Heart left ventricle (tissue), 16 donors: ENCODE measurements at regions not wholly inside any gene's neighbourhood (a gene's known extent, or its start where the extent isn't known, plus 50 kb on each side); places are given as distances from the start of the nearest gene placed in this dataset.

Source experiments
- ATAC-seq, 4 donors: fragments of 200-7000 bp; cut with Tn5 transposase; one replicate each; pipeline ENCODE4 v1.9.1; 2020 to 2022; ENCODE audit warnings: moderate library complexity in 4 of 4, mild to moderate bottlenecking in 3 of 4, moderate number of reproducible peaks in 1 of 4
- DNase-seq, 5 donors: peaks; one replicate each; pipeline ENCODE4 v3.0.0-alpha.2; 2020
- H3K27ac ChIP-seq, 12 donors: fragments of 200-600 bp; sonication (generic) in 4 of 12; one replicate each; pipeline versions ENCODE4 v1.5.0 to v1.8.0; 2016 to 2022; ENCODE audit warnings: mild to moderate bottlenecking in 2 of 12
- H3K27me3 ChIP-seq, 9 donors: fragments of 200-600 bp; sonication (generic) in 2 of 9; one replicate each; pipeline versions ENCODE4 v1.5.1 to v1.8.0; 2016 to 2022; ENCODE audit warnings: mild to moderate bottlenecking in 3 of 9
- H3K36me3 ChIP-seq, 9 donors: fragments of 200-600 bp; sonication (generic) in 2 of 9; one replicate each; pipeline versions ENCODE4 v1.5.0 to v1.8.0; 2018 to 2022; ENCODE audit warnings: mild to moderate bottlenecking in 2 of 9
- H3K4me1 ChIP-seq, 12 donors: fragments of 200-600 bp; sonication (generic) in 4 of 12; one replicate each; pipeline versions ENCODE4 v1.5.0 to v1.8.0; 2016 to 2022; ENCODE audit warnings: mild to moderate bottlenecking in 3 of 12
- H3K4me3 ChIP-seq, 12 donors: fragments of 200-600 bp; sonication (generic) in 4 of 12; one replicate each; pipeline versions ENCODE4 v1.5.0 to v1.8.0; 2017 to 2022; ENCODE audit warnings: mild to moderate bottlenecking in 9 of 12, moderate library complexity in 4 of 12
- H3K9me3 ChIP-seq, 12 donors: fragments of 200-600 bp; sonication (generic) in 4 of 12; one replicate each; pipeline versions ENCODE4 v1.5.0 to v1.8.0; 2016 to 2022; ENCODE audit warnings: mild to moderate bottlenecking in 1 of 12
- POLR2A ChIP-seq, 2 donors: fragments of 450-650 bp; IDR thresholded peaks; one replicate each; pipeline ENCODE4 v1.6.1; 2017; ENCODE audit warnings: antibody characterized with exemption in 2 of 2, mild to moderate bottlenecking in 2 of 2, moderate library complexity in 2 of 2
- WGBS, 4 donors: extraction: QIAGEN DNeasy Blood & Tissue Kit in 2 of 4; methylation state at CpG; one replicate each; pipeline versions ENCODE4 v1.1.5 to v1.1.7; 2013 to 2018; 5-methylcytosine and 5-hydroxymethylcytosine counted together
- intact Hi-C, 10 donors: fragments of 100-400 bp; cut with DNase I; formaldehyde crosslinking; loops; one replicate each; pipeline versions ENCODE4 v1.11.1 to v1.14.2; 2022
- TF ChIP-seq, protein P1 (sequence below), 12 donors: fragments of 200-600 bp; sonication (generic) in 4 of 12; IDR thresholded peaks; one replicate each; pipeline versions ENCODE4 v1.5.0 to v1.8.0; 2018 to 2022; ENCODE audit warnings: antibody characterized with exemption in 12 of 12, mild to moderate bottlenecking in 5 of 12
- donor health status: ischemic (EF 13 %, LVEDD 7.1; RV severe dilation, severe dysfunction).
- donor health status: healthy with polysubstance abuse.
- donor health status: DM: no; HTN: yes; CAD: no.
- donor health status: DM: no; HTN: no; CAD: no.
- donor health status: ischemic (EF 25% LVEDD 6.9; RV normal size, moderate dysfunction).
- donor health status: ischemic (EF 25% LVEDD 5.7; RV mildly dilated, moderate dysfunction).
- donor health status: healthy.
- donor health status: DM: yes; HTN: yes; CAD: no.
- donor health status: ischemic (EF 35%, LVEDD 5.7; RV mildly dilated, moderate dysfunction).
- donor health status: nonischemic (EF 11% LVEDD 7.7; RV severe dilation, severe dysfunction).
- donor health status: DM: yes; HTN: yes; CAD: no.
- donor health status: PGD.
- donor health status: ischemic (EF 29% LVEDD 5.4; RV normal size, mild dysfunction).
- donor health status: nonischemic (EF 23%, LVEDD 6.1; RV moderate dilation, normal function).

DNA sequence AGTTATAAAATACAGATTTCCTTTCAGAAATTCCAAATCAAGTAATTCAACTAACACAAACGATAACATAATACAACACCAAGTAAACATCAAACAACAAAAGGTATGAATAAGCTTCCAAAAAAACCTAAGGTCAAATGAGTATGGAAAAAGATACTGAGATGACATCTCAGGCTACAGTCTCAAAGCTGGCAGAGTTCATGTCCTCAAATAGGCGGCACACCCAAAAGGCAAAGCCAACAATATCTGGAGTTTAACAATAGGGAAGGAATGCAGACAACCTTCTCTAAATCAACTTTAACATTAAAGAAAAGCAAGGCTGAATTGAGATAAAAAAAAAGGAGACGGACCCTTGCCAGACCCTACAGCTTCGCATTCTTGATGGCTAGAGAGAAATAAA lies 346.6 kb downstream of the RSL24D1 start:
- intact Hi-C loops, result no loop called here
- Histone ChIP-seq H3K27ac (no peak overlapping the region), H3K4me1 (no peaks in the 10 kb centered on the region), H3K9me3 (peaks cover 0 to 7% (median 0%) of the 10 kb centered on the region in 12 donors), H3K36me3 (no peaks in the 10 kb centered on the region), H3K27me3 (no peaks in the 10 kb centered on the region), H3K4me3 (no peak overlapping the region)
- ATAC-seq, result no peak
- DNase-seq, result no peak
- WGBS, 4 donors, result 51 to 81% (median 64%) methylated on average over 4 of the region's 4 CpGs
- TF ChIP-seq, protein P1, sequence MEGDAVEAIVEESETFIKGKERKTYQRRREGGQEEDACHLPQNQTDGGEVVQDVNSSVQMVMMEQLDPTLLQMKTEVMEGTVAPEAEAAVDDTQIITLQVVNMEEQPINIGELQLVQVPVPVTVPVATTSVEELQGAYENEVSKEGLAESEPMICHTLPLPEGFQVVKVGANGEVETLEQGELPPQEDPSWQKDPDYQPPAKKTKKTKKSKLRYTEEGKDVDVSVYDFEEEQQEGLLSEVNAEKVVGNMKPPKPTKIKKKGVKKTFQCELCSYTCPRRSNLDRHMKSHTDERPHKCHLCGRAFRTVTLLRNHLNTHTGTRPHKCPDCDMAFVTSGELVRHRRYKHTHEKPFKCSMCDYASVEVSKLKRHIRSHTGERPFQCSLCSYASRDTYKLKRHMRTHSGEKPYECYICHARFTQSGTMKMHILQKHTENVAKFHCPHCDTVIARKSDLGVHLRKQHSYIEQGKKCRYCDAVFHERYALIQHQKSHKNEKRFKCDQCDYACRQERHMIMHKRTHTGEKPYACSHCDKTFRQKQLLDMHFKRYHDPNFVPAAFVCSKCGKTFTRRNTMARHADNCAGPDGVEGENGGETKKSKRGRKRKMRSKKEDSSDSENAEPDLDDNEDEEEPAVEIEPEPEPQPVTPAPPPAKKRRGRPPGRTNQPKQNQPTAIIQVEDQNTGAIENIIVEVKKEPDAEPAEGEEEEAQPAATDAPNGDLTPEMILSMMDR (IDR thresholded peaks at IDR 0.05), result no peak
- TF ChIP-seq POLR2A (IDR thresholded peaks at IDR 0.05), result no peak

DNA sequence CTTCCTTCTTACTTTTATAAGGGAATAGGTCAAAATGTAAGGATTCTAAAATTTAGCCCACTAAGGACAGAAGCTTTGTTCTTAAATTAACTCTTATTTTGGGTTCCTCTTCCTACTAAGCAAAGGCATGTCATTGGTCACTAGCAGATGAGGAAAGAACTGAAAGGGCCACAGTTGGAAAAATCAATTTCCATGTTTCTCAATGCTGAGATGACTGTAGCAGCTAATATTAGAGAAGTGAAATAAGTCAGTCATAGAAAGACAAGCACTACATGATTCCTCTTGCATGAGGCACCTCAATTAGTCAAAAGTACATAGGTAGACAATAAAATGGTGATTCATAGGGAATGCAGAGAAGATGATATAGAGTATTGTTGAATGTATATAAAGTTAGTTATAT lies 353.7 kb downstream of the RSL24D1 start:
- intact Hi-C loops, result no loop called here
- H3K27ac ChIP-seq, result no peak overlapping the region
- no peaks in the 10 kb centered on the region for H3K4me1 ChIP-seq
- no peaks in the 10 kb centered on the region for H3K9me3 ChIP-seq
- DNase-seq (no peak), ATAC-seq (no peak)
- no peaks in the 10 kb centered on the region for H3K27me3 ChIP-seq
- TF ChIP-seq, protein P1 (IDR thresholded peaks at IDR 0.05), result no peak
- no peak for TF ChIP-seq POLR2A (IDR thresholded peaks at IDR 0.05)
- no peaks in the 10 kb centered on the region for H3K36me3 ChIP-seq
- no peak overlapping the region for H3K4me3 ChIP-seq

DNA sequence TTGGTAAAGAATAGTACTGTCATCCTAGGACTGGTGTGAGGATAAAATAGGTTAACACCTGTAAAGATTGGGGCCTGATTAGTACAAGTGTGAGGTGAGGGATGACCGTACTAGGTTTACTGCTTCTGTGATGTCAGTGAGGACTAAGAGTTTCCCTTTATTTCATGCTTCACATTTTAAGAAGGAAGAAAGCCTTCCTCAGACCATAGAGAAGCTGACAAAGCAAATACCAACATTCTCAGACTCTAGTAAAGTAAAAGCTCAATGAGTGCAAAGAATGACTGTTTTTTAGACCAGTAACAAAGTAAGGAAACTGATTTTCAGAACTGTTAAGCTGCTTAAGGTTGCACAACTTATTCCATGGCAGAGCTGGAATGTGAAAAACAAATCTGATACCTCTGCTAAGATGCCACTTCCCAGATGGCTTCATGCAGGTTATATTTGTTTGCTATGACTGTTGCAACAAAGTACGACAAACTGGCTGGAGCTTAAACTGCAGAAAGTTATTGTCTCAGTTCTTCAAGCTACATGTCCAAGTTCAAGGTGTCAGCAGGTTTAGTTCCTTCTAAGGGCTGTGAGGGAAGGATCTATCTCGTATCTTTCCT lies 354.9 kb downstream of the RSL24D1 start:
- DNase-seq, result no peak
- no peak for TF ChIP-seq POLR2A (IDR thresholded peaks at IDR 0.05)
- TF ChIP-seq, protein P1 (IDR thresholded peaks at IDR 0.05), result no peak
- Histone ChIP-seq H3K9me3 (no peaks in the 10 kb centered on the region), H3K27me3 (no peaks in the 10 kb centered on the region), H3K27ac (peak overlapping the region in 1 of 12 donors; percentile 42), H3K4me1 (no peaks in the 10 kb centered on the region), H3K4me3 (no peak overlapping the region), H3K36me3 (no peaks in the 10 kb centered on the region)
- ATAC-seq, result no peak
- intact Hi-C loops, result no loop called here
- 71 to 85% (median 74%) methylated on average over 3 of the region's 3 CpGs for WGBS, 4 donors

DNA sequence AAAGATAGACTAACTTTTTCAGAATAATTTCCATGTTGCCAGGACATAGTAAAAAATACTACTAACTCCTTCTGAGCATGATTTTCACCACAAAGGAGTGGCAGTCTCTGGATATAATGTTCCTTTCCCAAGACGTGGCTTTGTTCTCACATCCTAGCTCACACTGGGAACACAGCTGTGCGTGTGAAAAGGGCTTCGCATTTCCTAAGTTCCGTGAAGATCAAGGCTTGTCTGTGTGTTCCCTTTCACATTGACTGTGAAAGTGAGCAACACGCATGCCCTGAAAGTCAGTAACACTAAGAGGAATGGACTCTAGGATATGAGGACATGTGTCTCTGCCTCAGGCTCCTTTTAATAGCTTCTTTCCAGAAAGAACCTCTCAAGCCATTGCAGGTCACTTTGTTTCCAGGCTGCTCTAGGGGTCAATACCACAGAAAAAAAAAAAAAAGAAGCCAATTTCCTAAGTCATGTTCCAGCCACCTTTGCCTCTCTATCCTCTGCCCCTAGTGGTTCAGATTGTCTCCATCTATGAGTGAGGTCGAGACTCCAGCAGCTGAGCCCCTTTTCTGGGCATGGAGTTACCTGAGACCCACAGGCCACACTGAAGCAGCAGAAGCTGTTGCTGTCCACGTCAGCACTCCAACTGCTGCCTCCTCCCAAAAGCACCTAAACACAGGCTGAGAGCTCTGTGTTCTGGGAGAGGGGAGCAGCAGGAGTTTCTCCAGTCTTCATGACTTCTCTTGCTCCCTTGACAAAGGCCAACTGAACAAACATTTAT lies 355.9 kb downstream of the RSL24D1 start:
- H3K4me3 ChIP-seq, result no peak overlapping the region
- no peak for ATAC-seq
- intact Hi-C loops, result no loop called here
- TF ChIP-seq, protein P1 (IDR thresholded peaks at IDR 0.05), result no peak
- no peaks in the 10 kb centered on the region for H3K4me1 ChIP-seq
- WGBS, 4 donors, result 41 to 59% (median 56%) methylated on average over 7 of the region's 7 CpGs
- H3K9me3 ChIP-seq, result no peaks in the 10 kb centered on the region
- H3K27ac ChIP-seq, result no peak overlapping the region
- no peaks in the 10 kb centered on the region for H3K36me3 ChIP-seq
- no peaks in the 10 kb centered on the region for H3K27me3 ChIP-seq
- no peak for DNase-seq
